B cell (primary cell): ENCODE measurements at regions not wholly inside any gene's neighbourhood (a gene's known extent, or its start where the extent isn't known, plus 50 kb on each side); places are given as distances from the start of the nearest gene placed in this dataset.

Experiments used
- ATAC-seq: fragments of 200-7000 bp; cut with Tn5 transposase; one replicate; pipeline ENCODE4 v1.10.0; 2021; ENCODE audit warnings: low read depth, mild to moderate bottlenecking, moderate number of reproducible peaks, moderate library complexity
- CTCF ChIA-PET: fragments of 350-600 bp; sonication (Branson Sonifier 250); formaldehyde crosslinking; loops from one replicate; lab custom pipeline; 2021; ENCODE audit warnings: antibody characterized with exemption, inconsistent platforms; lab: Charles Lee
- POLR2A ChIA-PET: fragments of 350-600 bp; sonication (Branson Sonifier 250); formaldehyde crosslinking; loops from one replicate; lab custom pipeline; 2021; ENCODE audit warnings: antibody characterized with exemption; lab: Charles Lee
- DNase-seq: peaks from one replicate; pipeline ENCODE4 v3.0.0; 2013
- H2AFZ ChIP-seq: 2 replicates; pipeline ENCODE4 v1.6.1; 2012; ENCODE audit warnings: mild to moderate bottlenecking, low read depth, low read length; ENCODE audit not compliant: insufficient read depth, poor library complexity, severe bottlenecking
- H3K27ac ChIP-seq, 2 donors: 1 replicate in 1 of 2; 2 replicates in 1 of 2; pipeline ENCODE4 v1.5.1; 2012 to 2013; ENCODE audit warnings: low read length in 2 of 2, mild to moderate bottlenecking in 2 of 2, moderate library complexity in 1 of 2
- H3K27me3 ChIP-seq, 4 experiments: fragments of 200-600 bp in 1 of 4; sonication (generic) in 1 of 4; replicated peaks in 1 of 4; 1 replicate in 2 of 4; 2 replicates in 2 of 4; pipeline versions ENCODE4 v1.6.1 to v1.7.0; 2013 to 2016; ENCODE audit warnings: low read length in 3 of 4, mild to moderate bottlenecking in 2 of 4, mixed read lengths in 1 of 4, moderate library complexity in 1 of 4; ENCODE audit not compliant: insufficient read depth in 4 of 4, control insufficient read depth in 3 of 4; ENCODE audit errors: control extremely low read depth in 1 of 4
- H3K36me3 ChIP-seq, 2 experiments: replicated peaks in 1 of 2; 1 replicate in 1 of 2; 2 replicates in 1 of 2; pipeline versions ENCODE4 v1.6.1 to v1.7.1; 2013; ENCODE audit warnings: low read length in 1 of 2; ENCODE audit not compliant: insufficient read depth in 2 of 2, control insufficient read depth in 1 of 2; ENCODE audit errors: control extremely low read depth in 1 of 2, extremely low read depth in 1 of 2
- H3K4me1 ChIP-seq, 2 donors: fragments of 200-600 bp in 1 of 2; sonication (generic) in 1 of 2; 1 replicate in 1 of 2; 2 replicates in 1 of 2; pipeline versions ENCODE4 v1.5.1 to v1.6.1; 2013 to 2017; ENCODE audit warnings: low read length in 2 of 2; ENCODE audit not compliant: control insufficient read depth in 2 of 2, insufficient read depth in 2 of 2
- H3K4me2 ChIP-seq: replicated peaks from 2 replicates; pipeline ENCODE3; 2012; ENCODE audit warnings: mild to moderate bottlenecking, low read depth, low read length; ENCODE audit not compliant: poor library complexity, severe bottlenecking
- H3K4me3 ChIP-seq, 5 experiments: fragments of 200-600 bp in 1 of 5; sonication (generic) in 1 of 5; 1 replicate in 3 of 5; 2 replicates in 2 of 5; pipeline versions ENCODE4 v1.5.1 to v1.7.0; 2011 to 2016; ENCODE audit warnings: low read length in 4 of 5, mild to moderate bottlenecking in 4 of 5, low read depth in 2 of 5, control low read depth in 1 of 5, moderate library complexity in 1 of 5; ENCODE audit not compliant: insufficient read depth in 1 of 5; ENCODE audit errors: control extremely low read depth in 1 of 5, extremely low read depth in 1 of 5
- H3K79me2 ChIP-seq: fragments of 200-600 bp; sonication (generic); one replicate; pipeline ENCODE4 v1.6.0; 2016; ENCODE audit warnings: low read length; ENCODE audit not compliant: control insufficient read depth, insufficient read depth
- H3K9ac ChIP-seq: fragments of 200-600 bp; sonication (generic); 2 replicates; pipeline ENCODE4 v1.6.1; 2017; ENCODE audit warnings: mild to moderate bottlenecking, low read length, moderate library complexity
- H3K9me3 ChIP-seq, 3 donors: one replicate each; pipeline versions ENCODE4 v1.6.1 to v1.7.1; 2013; ENCODE audit warnings: low read length in 2 of 3; ENCODE audit not compliant: control insufficient read depth in 2 of 3, insufficient read depth in 1 of 3; ENCODE audit errors: control extremely low read depth in 1 of 3
- H4K20me1 ChIP-seq: 2 replicates; pipeline ENCODE4 v1.6.0; 2012; ENCODE audit warnings: mild to moderate bottlenecking, low read length; ENCODE audit not compliant: insufficient read depth, control insufficient read depth, poor library complexity, severe bottlenecking
- H3K27ac Mint-ChIP-seq: one replicate; pipeline ENCODE4 v1.8.0; 2021; ENCODE audit warnings: mixed read lengths
- H3K27me3 Mint-ChIP-seq: one replicate; pipeline ENCODE4 v1.8.0; 2021; ENCODE audit warnings: mixed read lengths
- H3K4me1 Mint-ChIP-seq: one replicate; pipeline ENCODE4 v1.8.0; 2021; ENCODE audit warnings: mixed read lengths
- H3K4me3 Mint-ChIP-seq: one replicate; pipeline ENCODE4 v1.8.0; 2021; ENCODE audit warnings: mixed read lengths
- H3K9me3 Mint-ChIP-seq: one replicate; pipeline ENCODE4 v1.8.0; 2022; ENCODE audit warnings: mixed read lengths; ENCODE audit not compliant: insufficient read depth
- EZH2 ChIP-seq: IDR thresholded peaks from 2 replicates; pipeline ENCODE4 v1.6.1; 2012; ENCODE audit warnings: borderline replicate concordance, low read depth, mild to moderate bottlenecking, moderate library complexity, low read length; ENCODE audit not compliant: insufficient read depth, poor library complexity, severe bottlenecking
- WGBS: methylation state at CpG from one replicate; pipeline ENCODE4 v1.1.5; 2013; ENCODE audit warnings: missing lambda C conversion rate; ENCODE audit not compliant: insufficient coverage; 5-methylcytosine and 5-hydroxymethylcytosine counted together
- intact Hi-C: fragments of 100-400 bp; cut with micrococcal nuclease; formaldehyde crosslinking; loops from one replicate; pipeline ENCODE4 v1.10.0; 2022
- TF ChIP-seq, protein P1 (sequence below): fragments of 200-600 bp; IDR thresholded peaks from one replicate; pipeline ENCODE4 v1.8.0; 2022; ENCODE audit warnings: antibody characterized with exemption, mild to moderate bottlenecking

DNA sequence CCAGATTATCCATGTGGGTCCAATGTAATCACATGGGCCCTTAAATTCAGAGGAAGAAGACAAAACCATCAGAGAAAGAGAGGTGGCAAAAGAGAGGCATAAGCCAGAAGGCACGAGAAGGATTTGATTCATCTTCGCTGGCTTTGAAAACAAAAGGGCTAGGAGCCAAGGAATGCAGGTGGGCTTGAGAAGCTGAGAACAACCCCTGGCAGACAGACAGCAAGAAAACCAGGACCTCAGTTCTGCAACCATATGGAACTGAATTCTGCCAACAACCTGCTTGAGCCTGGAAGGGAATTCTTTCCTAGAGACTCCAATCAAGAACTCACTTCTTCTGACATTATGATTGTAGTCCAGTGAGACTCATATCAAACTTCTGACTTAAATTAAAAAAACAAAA, 1531.8 kb downstream of the PCDH7 start:
- no peak overlapping the region for H2AFZ ChIP-seq

DNA sequence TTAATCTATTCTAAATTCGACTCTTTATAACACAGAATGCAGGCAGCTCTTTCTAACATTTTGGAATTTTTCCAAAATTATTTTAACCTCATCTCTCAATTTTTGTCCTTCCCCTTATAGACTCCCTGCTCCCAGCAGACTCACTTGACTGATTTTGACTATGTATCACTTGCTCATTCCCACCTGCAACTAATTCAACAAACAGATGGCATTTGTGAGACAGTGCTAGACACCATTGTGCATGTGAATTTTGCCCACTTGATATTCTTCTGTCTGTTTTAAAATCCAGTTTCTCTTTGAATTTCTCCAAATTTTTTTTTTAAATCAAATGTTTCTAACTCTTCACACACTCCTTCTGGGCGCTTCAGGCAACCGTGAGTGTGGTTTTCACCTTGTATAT, 1534.0 kb downstream of the PCDH7 start:
- no peak overlapping the region for H3K4me2 ChIP-seq
- Mint-ChIP-seq H3K4me1 (no peaks in the 10 kb centered on the region), H3K4me3 (no peak overlapping the region), H3K27ac (no peak overlapping the region), H3K27me3 (no peaks in the 10 kb centered on the region), H3K9me3 (peaks cover 8% of the 10 kb centered on the region)
- whole genome bisulfite sequencing, result 87% methylated on average over 1 of the region's 3 CpGs
- DNase-seq (no peak), ATAC-seq (no peak)
- no peaks in the 10 kb centered on the region for H4K20me1 ChIP-seq
- CTCF ChIA-PET, result no interaction called here
- H3K27me3 ChIP-seq, result no peaks in the 10 kb centered on the region
- no peaks in the 10 kb centered on the region for H3K4me1 ChIP-seq
- intact Hi-C loops, result no loop called here
- H2AFZ ChIP-seq, result no peak overlapping the region
- H3K27ac ChIP-seq, result no peak overlapping the region
- POLR2A ChIA-PET, result no interaction called here
- H3K36me3 ChIP-seq, result no peaks in the 10 kb centered on the region
- TF ChIP-seq EZH2, result no peak
- TF ChIP-seq, protein P1, sequence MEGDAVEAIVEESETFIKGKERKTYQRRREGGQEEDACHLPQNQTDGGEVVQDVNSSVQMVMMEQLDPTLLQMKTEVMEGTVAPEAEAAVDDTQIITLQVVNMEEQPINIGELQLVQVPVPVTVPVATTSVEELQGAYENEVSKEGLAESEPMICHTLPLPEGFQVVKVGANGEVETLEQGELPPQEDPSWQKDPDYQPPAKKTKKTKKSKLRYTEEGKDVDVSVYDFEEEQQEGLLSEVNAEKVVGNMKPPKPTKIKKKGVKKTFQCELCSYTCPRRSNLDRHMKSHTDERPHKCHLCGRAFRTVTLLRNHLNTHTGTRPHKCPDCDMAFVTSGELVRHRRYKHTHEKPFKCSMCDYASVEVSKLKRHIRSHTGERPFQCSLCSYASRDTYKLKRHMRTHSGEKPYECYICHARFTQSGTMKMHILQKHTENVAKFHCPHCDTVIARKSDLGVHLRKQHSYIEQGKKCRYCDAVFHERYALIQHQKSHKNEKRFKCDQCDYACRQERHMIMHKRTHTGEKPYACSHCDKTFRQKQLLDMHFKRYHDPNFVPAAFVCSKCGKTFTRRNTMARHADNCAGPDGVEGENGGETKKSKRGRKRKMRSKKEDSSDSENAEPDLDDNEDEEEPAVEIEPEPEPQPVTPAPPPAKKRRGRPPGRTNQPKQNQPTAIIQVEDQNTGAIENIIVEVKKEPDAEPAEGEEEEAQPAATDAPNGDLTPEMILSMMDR, result no peak
- no peaks in the 10 kb centered on the region for H3K9me3 ChIP-seq
- no peaks in the 10 kb centered on the region for H3K79me2 ChIP-seq
- no peak overlapping the region for H3K4me3 ChIP-seq
- no peak overlapping the region for H3K9ac ChIP-seq

More for the DNA sequence above, 1531.8 kb downstream of the PCDH7 start:
- intact Hi-C loops, result no loop called here
- CTCF ChIA-PET, result no interaction called here
- Histone ChIP-seq H3K4me1 (no peaks in the 10 kb centered on the region), H3K27me3 (no peaks in the 10 kb centered on the region), H3K9ac (no peak overlapping the region), H3K4me3 (no peak overlapping the region), H3K4me2 (no peak overlapping the region), H4K20me1 (no peaks in the 10 kb centered on the region), H3K36me3 (no peaks in the 10 kb centered on the region), H3K27ac (no peak overlapping the region), H3K9me3 (no peaks in the 10 kb centered on the region), H3K79me2 (no peaks in the 10 kb centered on the region)
- Mint-ChIP-seq H3K27ac (no peak overlapping the region), H3K4me1 (no peaks in the 10 kb centered on the region), H3K27me3 (no peaks in the 10 kb centered on the region), H3K9me3 (peaks cover 8% of the 10 kb centered on the region), H3K4me3 (no peak overlapping the region)
- WGBS, result 92% methylated on average over 2 of the region's 2 CpGs
- no peak for DNase-seq
- ATAC-seq, result no peak
- POLR2A ChIA-PET, result no interaction called here
- TF ChIP-seq EZH2, result no peak
- TF ChIP-seq, protein P1, result no peak
